Fibroblast of pulmonary artery (primary cell): ENCODE measurements at regions not wholly inside any gene's neighbourhood (a gene's known extent, or its start where the extent isn't known, plus 50 kb on each side); places are given as distances from the start of the nearest gene placed in this dataset.
"Not testable (repeated sequence)": the region's sequence is repeated elsewhere in the genome, so short reads cannot be mapped to it uniquely, and the experiment has no call there.

Experiments used
- DNase-seq: peaks from one replicate; pipeline ENCODE4 v3.0.0-alpha.2; 2010; ENCODE audit warnings: low read depth
- H3K4me3 ChIP-seq: replicated peaks from 2 replicates; pipeline ENCODE4 v1.5.1; 2011; ENCODE audit warnings: low read depth, mild to moderate bottlenecking, control low read depth, low read length, moderate library complexity
- TF ChIP-seq, protein P1 (sequence below): IDR thresholded peaks from 2 replicates; pipeline ENCODE4 v1.5.1; 2011; ENCODE audit warnings: mild to moderate bottlenecking, control low read depth, low read length, inconsistent platforms; ENCODE audit errors: missing control alignments

DNA sequence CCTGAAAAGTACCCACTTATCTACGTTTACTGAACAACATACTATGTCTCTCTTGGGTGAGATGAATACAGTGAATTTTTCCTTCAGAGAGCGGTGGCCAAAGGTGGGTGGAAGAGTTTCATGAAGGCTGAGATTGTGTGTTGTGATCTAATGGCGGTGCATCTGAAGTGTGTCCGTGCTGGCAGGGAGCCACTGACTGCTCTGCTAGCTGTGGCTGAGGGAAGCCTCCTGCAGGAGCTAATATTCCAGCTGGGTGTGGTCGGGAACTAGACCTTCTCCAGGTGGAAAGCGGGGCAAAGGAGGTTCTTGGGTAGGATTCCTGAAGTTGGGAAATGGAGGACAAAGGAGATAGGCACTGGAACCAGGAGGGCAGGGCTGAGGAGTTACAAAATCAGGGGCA is 69.2 kb upstream of the GRB10 start:
- no peak overlapping the region for H3K4me3 ChIP-seq
- DNase-seq = no peak
- TF ChIP-seq, protein P1, sequence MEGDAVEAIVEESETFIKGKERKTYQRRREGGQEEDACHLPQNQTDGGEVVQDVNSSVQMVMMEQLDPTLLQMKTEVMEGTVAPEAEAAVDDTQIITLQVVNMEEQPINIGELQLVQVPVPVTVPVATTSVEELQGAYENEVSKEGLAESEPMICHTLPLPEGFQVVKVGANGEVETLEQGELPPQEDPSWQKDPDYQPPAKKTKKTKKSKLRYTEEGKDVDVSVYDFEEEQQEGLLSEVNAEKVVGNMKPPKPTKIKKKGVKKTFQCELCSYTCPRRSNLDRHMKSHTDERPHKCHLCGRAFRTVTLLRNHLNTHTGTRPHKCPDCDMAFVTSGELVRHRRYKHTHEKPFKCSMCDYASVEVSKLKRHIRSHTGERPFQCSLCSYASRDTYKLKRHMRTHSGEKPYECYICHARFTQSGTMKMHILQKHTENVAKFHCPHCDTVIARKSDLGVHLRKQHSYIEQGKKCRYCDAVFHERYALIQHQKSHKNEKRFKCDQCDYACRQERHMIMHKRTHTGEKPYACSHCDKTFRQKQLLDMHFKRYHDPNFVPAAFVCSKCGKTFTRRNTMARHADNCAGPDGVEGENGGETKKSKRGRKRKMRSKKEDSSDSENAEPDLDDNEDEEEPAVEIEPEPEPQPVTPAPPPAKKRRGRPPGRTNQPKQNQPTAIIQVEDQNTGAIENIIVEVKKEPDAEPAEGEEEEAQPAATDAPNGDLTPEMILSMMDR = no peak

DNA sequence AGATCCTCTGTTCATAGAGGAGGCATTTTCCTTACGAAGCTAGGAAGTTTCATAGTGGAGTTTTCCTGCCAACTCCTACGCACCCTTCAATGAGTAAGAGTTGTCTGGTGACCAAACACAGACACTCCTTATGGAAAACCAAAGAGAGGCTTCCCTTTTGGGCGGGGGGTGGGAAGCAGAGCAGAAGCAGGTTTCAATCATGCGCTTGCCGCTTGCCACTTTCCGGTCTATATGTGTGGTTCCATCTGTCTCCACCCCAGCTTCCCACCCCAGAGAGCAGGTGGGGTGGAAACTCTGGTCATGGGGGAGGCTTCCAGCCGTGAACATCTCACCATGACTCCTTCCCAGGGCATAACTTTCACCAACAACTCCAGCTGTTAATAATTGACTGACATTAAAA is 68.8 kb upstream of the GRB10 start:
- peak; percentile 86 for DNase-seq
- TF ChIP-seq, protein P1 = no peak
- H3K4me3 ChIP-seq = no peak overlapping the region

DNA sequence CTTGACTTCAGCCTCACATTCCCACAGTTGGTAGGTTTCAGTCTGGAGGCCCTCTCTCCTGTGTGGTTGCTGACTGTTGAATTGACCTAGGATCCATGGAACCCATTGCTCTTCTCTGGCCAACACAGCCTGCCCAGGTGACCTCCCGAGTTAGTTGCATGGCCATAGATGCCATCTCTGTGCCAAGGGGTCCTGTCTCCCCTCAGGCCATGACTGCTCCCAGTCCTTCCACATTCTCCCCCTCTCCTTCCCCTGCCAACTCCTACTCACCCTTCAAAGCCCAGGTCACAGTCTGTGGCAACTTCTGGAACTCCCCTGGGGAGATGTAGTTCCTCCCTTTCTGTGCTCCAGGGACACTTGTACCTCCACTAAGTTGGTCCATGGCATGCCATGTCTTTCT is 67.3 kb upstream of the GRB10 start:
- TF ChIP-seq, protein P1 = no peak
- no peak for DNase-seq
- no peak overlapping the region for H3K4me3 ChIP-seq

DNA sequence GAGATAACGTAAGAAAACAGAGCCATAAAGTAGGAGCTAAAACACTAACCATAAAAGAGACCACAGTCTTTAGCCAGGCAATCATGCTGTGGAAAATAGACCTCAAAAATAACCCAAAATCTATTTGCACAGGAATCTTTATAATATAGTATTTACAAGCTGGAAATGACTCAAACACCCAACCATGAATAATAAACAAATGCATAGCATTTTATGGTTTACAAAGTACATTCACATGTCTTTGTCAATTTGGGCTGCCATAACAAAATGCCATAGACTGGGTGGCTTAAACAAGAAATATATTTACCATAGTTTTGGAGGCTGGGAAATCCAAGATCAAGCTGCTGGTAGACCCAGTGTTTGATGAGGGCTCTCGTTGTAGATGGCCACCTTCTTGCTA is 65.5 kb upstream of the GRB10 start:
- TF ChIP-seq, protein P1 = no peak
- H3K4me3 ChIP-seq = no peak overlapping the region
- no peak for DNase-seq

DNA sequence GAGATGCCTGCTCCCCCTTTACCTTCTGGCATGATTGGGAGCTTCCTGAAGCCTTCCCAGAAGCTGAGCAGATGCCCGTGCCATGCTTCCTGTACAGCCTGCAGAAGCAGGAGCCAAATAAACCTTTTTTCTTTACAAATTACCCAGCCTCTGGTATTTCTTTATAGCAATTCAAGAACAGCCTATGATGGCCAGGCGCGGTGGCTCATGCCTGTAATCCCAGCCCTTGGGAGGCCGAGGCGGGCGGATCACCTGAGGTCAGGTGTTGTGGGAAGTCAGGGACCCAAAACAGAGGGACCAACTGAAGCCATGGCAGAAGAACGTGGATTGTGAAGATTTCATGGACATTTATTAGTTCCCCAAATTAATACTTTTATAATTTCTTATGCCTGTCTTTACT is 62.2 kb upstream of the GRB10 start:
- not testable (repeated sequence) for DNase-seq

DNA sequence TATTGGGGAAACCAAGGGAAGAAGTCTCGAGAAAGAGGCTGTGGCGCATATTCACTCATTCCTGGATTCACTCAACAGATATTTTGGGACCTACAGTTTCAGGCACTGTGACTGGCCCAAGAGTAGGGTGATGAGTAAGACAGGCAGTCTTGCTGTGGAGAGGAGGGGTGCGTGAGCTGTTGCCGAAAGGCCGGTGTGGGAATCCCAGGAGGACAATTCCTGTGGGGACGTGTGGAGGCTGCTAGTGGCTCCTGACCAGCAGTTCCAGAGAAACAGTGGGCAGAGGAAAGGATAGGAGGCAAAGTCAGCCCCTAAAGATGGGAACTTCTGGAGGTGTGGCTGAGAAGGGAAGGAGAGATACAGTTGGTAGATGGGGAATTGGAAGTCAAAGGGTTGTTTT is 59.3 kb upstream of the GRB10 start:
- no peak for DNase-seq
- no peak overlapping the region for H3K4me3 ChIP-seq
- TF ChIP-seq, protein P1 = no peak

More for the DNA sequence above, 62.2 kb upstream of the GRB10 start:
- H3K4me3 ChIP-seq = not testable (repeated sequence)

DNA sequence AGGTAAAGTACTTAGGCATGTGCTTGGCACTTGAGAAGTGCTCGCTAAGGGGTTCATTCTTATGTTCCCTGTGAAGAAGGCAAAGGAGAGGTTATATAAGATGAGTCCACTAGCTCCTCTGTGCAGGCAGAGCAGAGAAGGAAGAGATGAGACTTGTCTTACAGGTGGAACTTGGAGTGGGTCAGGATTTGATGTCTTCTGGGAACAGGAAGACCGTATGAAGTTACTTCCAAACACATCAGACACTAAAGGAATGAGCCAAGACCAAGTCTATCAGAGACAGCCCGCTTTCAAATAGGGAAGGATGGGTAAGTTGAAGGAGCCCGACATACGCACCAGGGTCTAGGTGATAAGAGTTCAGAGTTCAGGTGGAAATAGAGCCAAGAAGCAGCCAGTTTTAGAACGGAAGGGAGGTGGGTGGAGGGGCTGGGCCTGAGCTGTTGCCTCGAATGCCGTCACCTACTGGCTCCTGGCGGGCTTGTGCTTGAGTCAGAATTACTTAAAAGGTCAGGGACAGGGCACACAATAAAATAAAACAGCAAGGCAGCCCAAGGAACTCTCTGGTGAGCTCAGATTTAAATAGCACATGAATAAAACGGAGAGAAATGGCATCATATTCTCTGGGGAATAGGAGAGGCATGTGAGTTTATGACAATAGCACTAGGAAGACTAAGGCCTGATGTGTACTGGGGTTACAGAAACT is 56.1 kb upstream of the GRB10 start:
- TF ChIP-seq, protein P1 = no peak
- no peak overlapping the region for H3K4me3 ChIP-seq
- DNase-seq = peak; percentile 78
